Liver (tissue), 3 donors: ENCODE measurements at regions not wholly inside any gene's neighbourhood (a gene's known extent, or its start where the extent isn't known, plus 50 kb on each side); places are given as distances from the start of the nearest gene placed in this dataset.

Source experiments
- FOXA1 ChIP-seq: IDR thresholded peaks from 2 replicates; pipeline ENCODE4 v1.6.1; 2016; ENCODE audit warnings: antibody characterized with exemption
- RAD21 ChIP-seq, 2 donors: IDR thresholded peaks; 2 replicates each; pipeline ENCODE4 v1.6.1; 2016; ENCODE audit warnings: antibody characterized with exemption in 2 of 2, mild to moderate bottlenecking in 2 of 2
- SP1 ChIP-seq: IDR thresholded peaks from 2 replicates; pipeline ENCODE4 v1.6.1; 2018; ENCODE audit warnings: antibody characterized with exemption, mild to moderate bottlenecking
- TAF1 ChIP-seq: conservative IDR thresholded peaks from 2 replicates; pipeline ENCODE4 v1.6.1; 2016; ENCODE audit warnings: antibody characterized with exemption, mild to moderate bottlenecking
- YY1 ChIP-seq: IDR thresholded peaks from 2 replicates; pipeline ENCODE4 v1.6.1; 2016; ENCODE audit warnings: antibody characterized with exemption, mild to moderate bottlenecking
- TF ChIP-seq, protein P1 (sequence below): fragments of 150-350 bp; IDR thresholded peaks from 2 replicates; pipeline ENCODE4 v1.5.1; 2017; ENCODE audit warnings: improper control_type of control experiment, low read depth, low read length; ENCODE audit not compliant: missing input control
- donor health status: healthy.
- donor health status: healthy.

DNA sequence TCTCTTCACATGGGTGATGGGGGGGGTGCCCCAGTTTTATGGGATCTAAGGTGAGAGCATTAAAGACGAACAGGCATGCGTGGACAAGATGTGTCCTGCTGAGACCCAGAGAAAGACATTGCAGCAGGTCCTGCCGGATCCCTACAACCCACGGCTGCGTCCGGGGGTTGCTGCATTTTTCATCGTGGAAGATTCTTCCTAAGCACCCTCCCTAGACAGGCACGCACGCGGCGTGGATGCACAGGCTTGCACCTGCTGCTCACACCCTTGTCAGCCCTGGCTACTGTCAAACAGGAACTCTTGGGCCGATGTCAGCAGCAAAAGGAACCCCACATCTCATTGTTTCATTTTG is 280.6 kb upstream of the RTL1 start:
- TF ChIP-seq, protein P1, sequence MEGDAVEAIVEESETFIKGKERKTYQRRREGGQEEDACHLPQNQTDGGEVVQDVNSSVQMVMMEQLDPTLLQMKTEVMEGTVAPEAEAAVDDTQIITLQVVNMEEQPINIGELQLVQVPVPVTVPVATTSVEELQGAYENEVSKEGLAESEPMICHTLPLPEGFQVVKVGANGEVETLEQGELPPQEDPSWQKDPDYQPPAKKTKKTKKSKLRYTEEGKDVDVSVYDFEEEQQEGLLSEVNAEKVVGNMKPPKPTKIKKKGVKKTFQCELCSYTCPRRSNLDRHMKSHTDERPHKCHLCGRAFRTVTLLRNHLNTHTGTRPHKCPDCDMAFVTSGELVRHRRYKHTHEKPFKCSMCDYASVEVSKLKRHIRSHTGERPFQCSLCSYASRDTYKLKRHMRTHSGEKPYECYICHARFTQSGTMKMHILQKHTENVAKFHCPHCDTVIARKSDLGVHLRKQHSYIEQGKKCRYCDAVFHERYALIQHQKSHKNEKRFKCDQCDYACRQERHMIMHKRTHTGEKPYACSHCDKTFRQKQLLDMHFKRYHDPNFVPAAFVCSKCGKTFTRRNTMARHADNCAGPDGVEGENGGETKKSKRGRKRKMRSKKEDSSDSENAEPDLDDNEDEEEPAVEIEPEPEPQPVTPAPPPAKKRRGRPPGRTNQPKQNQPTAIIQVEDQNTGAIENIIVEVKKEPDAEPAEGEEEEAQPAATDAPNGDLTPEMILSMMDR, result no peak
- no peak for TF ChIP-seq SP1
- TF ChIP-seq FOXA1, result no peak
- no peak for TF ChIP-seq YY1
- TF ChIP-seq RAD21 (IDR thresholded peaks at IDR 0.05), result no peak
- TF ChIP-seq TAF1, result no peak
